GM12873 (cell line): ENCODE measurements at regions not wholly inside any gene's neighbourhood (a gene's known extent, or its start where the extent isn't known, plus 50 kb on each side); places are given as distances from the start of the nearest gene placed in this dataset.
A peak's percentile ranks its signal among the peaks of the same experiment; 100 is the strongest.

ENCODE experiments used
- TF ChIP-seq, protein P1 (sequence below): IDR thresholded peaks from 2 replicates; pipeline ENCODE4 v1.5.1; 2012; ENCODE audit warnings: low read depth, mild to moderate bottlenecking, moderate library complexity, low read length, control low read depth; ENCODE audit not compliant: insufficient read depth; ENCODE audit errors: missing control alignments

DNA sequence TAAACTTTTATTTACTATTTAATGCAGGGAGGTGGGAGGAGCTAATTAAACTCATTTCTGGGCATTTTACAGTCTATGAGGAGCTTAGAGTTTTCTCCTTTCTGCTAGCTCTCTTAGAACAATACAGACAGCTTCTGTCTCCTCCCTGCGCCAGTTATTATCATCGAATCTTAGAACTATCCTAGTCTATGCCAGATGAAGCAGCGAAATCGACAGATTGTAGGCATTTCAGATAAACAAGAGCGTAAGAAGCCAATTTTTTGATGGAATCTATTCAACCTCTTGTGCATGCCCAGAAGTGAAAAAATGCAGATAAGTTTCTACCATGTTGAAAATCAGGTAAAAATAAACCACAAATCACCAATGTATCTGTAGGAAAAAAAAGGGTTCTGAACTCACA, 297.1 kb downstream of the KLF12 start:
- TF ChIP-seq, protein P1, sequence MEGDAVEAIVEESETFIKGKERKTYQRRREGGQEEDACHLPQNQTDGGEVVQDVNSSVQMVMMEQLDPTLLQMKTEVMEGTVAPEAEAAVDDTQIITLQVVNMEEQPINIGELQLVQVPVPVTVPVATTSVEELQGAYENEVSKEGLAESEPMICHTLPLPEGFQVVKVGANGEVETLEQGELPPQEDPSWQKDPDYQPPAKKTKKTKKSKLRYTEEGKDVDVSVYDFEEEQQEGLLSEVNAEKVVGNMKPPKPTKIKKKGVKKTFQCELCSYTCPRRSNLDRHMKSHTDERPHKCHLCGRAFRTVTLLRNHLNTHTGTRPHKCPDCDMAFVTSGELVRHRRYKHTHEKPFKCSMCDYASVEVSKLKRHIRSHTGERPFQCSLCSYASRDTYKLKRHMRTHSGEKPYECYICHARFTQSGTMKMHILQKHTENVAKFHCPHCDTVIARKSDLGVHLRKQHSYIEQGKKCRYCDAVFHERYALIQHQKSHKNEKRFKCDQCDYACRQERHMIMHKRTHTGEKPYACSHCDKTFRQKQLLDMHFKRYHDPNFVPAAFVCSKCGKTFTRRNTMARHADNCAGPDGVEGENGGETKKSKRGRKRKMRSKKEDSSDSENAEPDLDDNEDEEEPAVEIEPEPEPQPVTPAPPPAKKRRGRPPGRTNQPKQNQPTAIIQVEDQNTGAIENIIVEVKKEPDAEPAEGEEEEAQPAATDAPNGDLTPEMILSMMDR = no peak

GRCh38 chr13:73835138-73835721, 299.0 kb downstream of the KLF12 start:
- TF ChIP-seq, protein P1 = peak; percentile 47

- TF ChIP-seq, protein P1 = no peak
These were observed 300.7 kb downstream of the KLF12 start for GRCh38 chr13:73833325-73834070.

DNA sequence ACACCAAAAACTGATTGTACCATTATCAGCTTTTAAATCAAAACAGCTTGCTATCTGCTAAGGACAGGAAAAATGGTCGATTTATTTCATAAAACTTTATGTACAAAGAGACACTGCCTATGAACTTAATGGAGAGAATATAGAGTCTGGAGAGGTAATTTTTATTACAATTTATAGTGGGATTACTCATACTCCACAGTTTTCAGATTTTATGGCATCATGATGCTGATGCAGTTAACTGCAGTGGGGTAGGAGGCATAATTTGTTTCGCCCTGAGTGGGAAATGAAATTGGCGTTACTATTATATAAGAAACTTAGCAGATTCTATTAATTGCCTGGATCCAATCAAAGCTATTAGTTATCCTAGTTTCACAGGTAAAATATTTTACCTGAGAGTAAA, 301.4 kb downstream of the KLF12 start:
- TF ChIP-seq, protein P1 = no peak

- TF ChIP-seq, protein P1 = no peak
These were observed 302.0 kb downstream of the KLF12 start for GRCh38 chr13:73832128-73832588.

- TF ChIP-seq, protein P1 = no peak
These were observed 304.8 kb downstream of the KLF12 start for GRCh38 chr13:73829416-73829815.

DNA sequence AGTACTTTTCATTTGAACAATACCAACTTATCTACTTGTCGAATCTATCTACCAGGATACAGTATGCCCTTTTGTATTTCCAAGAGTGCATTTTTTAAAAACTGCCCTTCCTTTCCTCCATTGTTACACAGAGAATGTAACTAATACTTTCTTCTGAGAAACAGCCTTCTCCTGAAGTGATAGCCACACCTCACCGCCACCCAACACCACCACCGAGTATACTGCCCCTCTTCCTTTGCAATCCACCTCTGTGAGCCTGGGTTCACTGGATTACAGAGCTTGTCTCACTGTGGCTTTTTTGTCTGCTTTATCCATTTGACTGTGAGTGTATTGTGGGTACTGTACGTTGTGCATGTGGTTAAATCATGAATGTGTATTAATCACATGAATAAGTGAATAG, 305.4 kb downstream of the KLF12 start:
- TF ChIP-seq, protein P1 = no peak
